Mammary epithelial cell (primary cell): ENCODE measurements at regions not wholly inside any gene's neighbourhood (a gene's known extent, or its start where the extent isn't known, plus 50 kb on each side); places are given as distances from the start of the nearest gene placed in this dataset.

Experiments used
- EZH2 ChIP-seq: IDR thresholded peaks from 2 replicates; pipeline ENCODE4 v1.6.1; 2012; ENCODE audit warnings: low read length, inconsistent platforms, borderline replicate concordance
- TF ChIP-seq, protein P1 (sequence below), 2 donors: IDR thresholded peaks in 1 of 2; conservative IDR thresholded peaks in 1 of 2; 2 replicates each; pipeline ENCODE4 v1.5.1; 2011 to 2012; ENCODE audit warnings: inconsistent platforms in 2 of 2, low read length in 2 of 2, mild to moderate bottlenecking in 2 of 2, control low read depth in 1 of 2, low read depth in 1 of 2; ENCODE audit not compliant: insufficient read depth in 1 of 2; ENCODE audit errors: extremely low read depth in 1 of 2

DNA sequence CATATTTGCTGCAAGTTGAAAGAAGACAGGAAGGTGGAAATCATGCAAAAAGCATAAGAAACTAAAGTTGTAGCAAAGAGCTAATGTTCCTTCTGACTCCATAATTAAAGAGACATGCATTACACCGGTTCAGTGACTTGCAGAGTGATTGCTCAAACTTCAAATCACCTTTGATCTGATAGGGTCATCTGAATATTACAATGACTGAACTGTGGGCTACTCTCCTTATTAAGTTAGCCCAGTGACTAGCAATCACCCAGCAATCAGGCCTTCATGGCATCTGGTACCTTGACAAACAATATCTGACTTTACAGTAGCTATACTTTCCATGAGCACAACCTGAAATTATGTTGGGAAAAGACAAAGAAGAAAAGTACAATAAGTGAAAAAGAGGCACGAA, 84.9 kb downstream of the NREP start:
- TF ChIP-seq, protein P1, sequence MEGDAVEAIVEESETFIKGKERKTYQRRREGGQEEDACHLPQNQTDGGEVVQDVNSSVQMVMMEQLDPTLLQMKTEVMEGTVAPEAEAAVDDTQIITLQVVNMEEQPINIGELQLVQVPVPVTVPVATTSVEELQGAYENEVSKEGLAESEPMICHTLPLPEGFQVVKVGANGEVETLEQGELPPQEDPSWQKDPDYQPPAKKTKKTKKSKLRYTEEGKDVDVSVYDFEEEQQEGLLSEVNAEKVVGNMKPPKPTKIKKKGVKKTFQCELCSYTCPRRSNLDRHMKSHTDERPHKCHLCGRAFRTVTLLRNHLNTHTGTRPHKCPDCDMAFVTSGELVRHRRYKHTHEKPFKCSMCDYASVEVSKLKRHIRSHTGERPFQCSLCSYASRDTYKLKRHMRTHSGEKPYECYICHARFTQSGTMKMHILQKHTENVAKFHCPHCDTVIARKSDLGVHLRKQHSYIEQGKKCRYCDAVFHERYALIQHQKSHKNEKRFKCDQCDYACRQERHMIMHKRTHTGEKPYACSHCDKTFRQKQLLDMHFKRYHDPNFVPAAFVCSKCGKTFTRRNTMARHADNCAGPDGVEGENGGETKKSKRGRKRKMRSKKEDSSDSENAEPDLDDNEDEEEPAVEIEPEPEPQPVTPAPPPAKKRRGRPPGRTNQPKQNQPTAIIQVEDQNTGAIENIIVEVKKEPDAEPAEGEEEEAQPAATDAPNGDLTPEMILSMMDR (conservative IDR thresholded peaks at IDR 0.05 in 1 of 2, IDR thresholded peaks at IDR 0.05 in 1 of 2; ENCODE audit: extremely low read depth in 1 of 2, insufficient read depth in 1 of 2, low read depth in 1 of 2, low read length in 2 of 2) = no peak
- no peak for TF ChIP-seq EZH2
